ENCODE measurements at regions not wholly inside any gene's neighbourhood (a gene's known extent, or its start where the extent isn't known, plus 50 kb on each side); places are given as distances from the start of the nearest gene placed in this dataset.
"Not testable (repeated sequence)": the region's sequence is repeated elsewhere in the genome, so short reads cannot be mapped to it uniquely, and the experiment has no call there.

DNA sequence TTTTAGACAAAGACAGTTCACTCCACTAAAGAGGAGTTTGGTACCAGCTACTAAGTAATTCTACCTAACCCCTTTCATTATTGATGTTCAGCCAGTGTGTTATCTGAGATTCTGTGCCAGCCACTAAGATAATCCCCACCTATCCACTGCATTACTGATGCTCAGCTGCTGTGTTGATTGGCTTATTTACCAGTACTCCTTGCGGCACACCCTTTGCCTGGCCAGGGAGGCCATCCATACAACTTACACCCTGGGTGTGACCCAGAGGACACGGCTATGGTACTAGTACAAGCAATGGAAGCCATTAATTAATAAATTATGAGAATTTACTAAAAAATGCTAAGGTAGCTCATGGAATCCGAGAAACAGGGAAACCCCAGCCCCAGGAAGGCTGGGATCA lies 290.7 kb upstream of the CTNNB1 start:
- no peak for DNase-seq

GRCh38 chr3:40911264-40911663 lies 288.0 kb upstream of the CTNNB1 start:
- no peak for DNase-seq

- DNase-seq = no peak
Measured at GRCh38 chr3:40911928-40912327, 287.4 kb upstream of the CTNNB1 start.

GRCh38 chr3:40912461-40912860 lies 286.8 kb upstream of the CTNNB1 start:
- no peak for DNase-seq

DNA sequence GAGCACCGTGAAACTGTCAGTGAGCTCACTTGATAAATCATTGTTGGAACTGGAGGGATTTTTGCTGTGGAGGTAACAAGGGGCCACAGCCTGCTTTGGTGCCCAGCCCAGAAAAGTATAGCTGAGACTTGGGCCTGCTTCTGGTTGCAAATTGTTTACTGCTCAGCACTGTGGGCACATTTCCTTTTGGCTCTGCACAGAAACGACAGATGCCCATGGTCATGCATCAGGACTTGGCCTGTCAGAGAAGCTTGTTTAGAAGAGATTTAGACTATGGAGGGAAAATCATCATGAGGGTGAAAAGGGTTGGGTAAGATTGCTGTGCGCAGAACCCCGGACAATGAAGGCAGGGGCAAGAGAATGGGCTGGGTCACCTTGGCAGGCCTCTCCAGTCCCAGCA lies 286.1 kb upstream of the CTNNB1 start:
- DNase-seq = peak; percentile 62 to 77

DNA sequence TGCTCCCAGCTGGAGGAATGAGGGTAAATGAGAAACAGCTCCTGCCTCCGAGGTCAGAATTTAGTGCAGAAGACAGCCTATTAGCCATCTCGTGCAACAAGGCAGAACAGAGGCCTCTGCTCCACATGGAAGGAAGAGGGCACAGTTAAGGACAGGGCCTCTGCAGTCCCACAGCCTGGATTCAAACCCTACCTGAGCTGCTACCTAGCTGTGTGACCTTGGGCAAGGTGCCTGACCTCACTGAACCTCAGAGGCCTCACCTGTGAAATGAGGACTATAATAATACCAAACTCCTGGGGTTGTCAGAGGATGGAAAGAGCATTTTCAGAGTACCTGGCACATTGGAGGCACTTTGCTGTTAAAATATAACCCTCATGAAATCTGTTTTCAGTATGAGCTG lies 285.7 kb upstream of the CTNNB1 start:
- DNase-seq = no peak

- DNase-seq = no peak
Measured at GRCh38 chr3:40914475-40914874, 284.8 kb upstream of the CTNNB1 start.

DNA sequence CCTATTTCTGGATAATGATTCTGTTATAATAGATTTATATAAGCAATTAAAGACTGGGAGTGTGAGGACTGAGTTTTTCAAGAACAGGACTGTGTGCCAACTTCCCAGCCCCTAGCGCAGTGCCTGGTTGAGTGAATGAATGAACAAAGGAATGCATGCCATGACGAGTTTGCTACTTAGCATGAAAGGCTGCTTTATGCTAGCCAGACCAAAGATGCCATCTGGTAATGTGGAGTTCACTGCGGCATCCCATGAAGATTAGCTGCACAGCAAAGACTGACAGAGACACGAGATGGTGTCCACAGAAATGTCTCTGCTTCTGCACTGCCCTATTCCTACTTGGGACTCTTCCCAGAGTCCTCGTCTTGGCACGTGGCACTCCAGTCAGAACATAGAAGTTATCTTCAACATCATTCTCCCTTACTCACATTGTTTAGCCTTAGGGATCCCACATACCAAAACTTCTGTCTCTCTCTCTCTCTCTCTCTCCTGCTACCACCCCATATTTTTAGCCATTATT lies 283.9 kb upstream of the CTNNB1 start:
- peak in 1 of 2 experiments; percentile 15 for DNase-seq

DNA sequence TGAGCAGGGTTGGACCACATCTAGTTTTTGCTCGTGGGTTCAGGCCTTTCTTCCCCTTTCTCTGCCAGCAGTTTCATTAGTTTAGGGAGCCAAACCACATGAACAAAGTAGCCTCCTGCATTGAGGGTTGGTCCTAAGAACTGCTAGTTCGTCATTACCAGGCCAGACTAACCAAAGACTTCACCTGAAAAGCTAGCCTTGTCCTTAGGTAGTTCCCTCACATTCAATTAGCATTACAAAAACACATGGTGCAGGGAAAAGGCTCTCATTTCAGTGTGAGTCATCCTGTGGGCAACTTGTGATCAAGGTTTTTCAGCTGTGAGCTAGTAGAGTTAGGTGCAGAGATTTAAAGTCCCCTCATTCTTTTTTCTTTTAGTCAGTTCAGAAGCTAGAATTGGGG lies 279.3 kb upstream of the CTNNB1 start:
- DNase-seq = no peak

GRCh38 chr3:40921251-40921650 lies 278.1 kb upstream of the CTNNB1 start:
- DNase-seq = no peak

- no peak for DNase-seq
Measured at GRCh38 chr3:40923143-40923542, 276.2 kb upstream of the CTNNB1 start.

DNA sequence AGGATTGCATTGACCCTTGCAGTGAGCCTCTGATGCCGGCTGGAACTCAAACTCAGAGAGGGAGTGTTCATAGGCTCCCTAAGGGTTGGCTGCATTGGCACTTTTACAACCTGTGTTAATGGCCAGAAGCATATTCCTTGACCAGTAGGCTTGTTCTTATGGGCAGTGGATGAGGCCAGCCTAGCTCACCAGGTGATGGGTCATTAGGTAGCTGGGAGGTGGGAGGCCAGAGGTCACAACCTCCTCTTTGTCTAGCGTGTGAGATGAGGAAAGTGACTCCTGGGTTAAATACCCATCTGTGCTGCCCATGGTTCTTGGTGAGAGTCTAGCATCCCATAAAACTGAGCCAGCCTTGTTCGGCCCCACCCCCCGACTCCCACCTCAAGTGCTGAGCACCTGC lies 275.7 kb upstream of the CTNNB1 start:
- no peak for DNase-seq

DNA sequence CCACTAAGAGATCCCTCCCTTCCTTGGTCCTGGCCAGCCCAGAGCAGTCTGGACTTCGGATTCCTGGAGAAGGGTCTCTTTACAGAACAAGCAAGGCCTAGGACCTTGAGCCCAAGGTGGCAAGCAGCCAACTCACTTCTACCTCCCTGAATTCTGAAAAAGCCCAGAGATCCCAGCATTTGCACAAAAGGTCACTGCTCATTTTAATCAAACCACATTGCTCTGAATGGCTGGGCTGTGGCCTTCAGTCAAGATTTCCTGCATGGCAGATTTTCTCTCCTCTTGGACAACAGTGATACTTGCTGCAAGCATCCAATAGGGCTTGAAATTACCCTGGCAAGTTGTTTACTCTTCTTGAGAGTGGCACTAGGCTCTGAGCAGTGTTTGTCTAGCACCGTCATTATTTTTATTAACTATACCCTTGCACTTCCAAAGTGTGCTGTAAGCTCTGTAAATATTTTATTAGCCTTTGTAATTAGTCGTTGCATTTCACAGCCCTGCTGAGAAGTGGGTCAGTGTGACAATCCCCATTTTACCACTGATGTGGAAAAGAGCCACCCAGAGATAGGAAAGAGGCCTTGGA lies 274.7 kb upstream of the CTNNB1 start:
- DNase-seq = no peak

DNA sequence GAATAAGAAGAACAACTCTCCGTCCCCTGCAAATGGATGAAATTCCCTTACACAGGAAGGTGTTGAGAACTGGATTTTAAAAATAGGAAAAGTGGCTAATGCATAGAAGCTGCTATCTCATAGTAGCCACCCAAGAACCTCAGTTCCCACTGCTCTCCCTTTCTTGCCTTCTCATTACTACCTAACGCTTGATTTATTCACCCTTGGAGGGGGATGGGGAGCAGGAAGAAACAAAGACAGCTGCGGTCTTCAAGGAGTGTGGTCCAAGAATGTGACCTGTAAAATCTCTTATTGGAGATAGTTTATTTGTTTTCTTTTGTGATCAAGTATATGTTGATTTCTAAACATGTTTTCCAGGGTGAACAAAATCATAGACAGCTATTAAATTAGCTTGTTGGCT lies 274.1 kb upstream of the CTNNB1 start:
- DNase-seq = no peak

DNA sequence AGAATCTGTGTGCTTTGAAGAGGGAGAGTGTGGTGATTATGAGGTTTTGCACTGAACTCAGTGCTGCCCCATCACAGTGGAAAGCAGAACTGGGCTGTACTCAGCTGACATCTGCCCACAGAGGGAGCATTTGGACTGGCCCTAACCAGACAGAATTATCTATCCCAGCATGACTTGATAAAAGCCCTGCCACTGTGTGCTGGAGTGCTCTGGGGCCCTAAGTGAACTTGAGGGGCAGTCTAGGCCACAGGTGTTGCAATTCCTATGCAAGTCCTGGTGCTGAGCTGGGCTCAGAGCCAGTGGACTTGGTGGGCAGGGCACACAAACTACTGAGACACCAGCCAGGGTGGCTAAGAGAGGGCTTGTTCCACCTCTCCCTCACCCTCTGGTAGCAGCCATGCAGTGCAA lies 269.2 kb upstream of the CTNNB1 start:
- no peak for DNase-seq

GRCh38 chr3:40930756-40931155 lies 268.5 kb upstream of the CTNNB1 start:
- DNase-seq = peak in 1 of 2 experiments; percentile 1

DNA sequence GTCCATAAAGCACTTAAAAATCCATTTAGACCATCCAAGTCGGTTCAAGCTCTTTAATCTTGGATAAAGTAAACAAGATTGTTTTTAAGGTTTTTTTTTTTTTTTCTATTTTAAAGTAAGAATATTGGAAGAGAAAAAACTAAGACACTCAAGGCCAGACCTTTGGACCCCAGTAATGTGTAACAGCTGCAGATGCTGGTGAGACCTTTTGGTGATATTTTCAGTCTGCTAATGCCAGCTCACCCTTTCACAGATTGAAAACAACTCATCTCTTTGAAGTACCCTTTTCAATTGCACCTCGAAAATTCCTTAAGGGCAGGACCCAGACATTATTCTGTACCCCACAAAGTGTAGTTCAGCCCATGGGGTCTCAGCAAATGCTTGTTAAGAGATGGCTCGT lies 260.7 kb upstream of the CTNNB1 start:
- no peak for DNase-seq

GRCh38 chr3:40939030-40939740 lies 260.1 kb upstream of the CTNNB1 start:
- DNase-seq = no peak

- no peak for DNase-seq
Measured at GRCh38 chr3:40939741-40940130, 259.6 kb upstream of the CTNNB1 start.

GRCh38 chr3:40940651-40941050 lies 258.7 kb upstream of the CTNNB1 start:
- no peak for DNase-seq

- not testable (repeated sequence) for DNase-seq
Measured at GRCh38 chr3:40947022-40947421, 252.3 kb upstream of the CTNNB1 start.

GRCh38 chr3:40949347-40949746 lies 250.0 kb upstream of the CTNNB1 start:
- not testable (repeated sequence) for DNase-seq

DNA sequence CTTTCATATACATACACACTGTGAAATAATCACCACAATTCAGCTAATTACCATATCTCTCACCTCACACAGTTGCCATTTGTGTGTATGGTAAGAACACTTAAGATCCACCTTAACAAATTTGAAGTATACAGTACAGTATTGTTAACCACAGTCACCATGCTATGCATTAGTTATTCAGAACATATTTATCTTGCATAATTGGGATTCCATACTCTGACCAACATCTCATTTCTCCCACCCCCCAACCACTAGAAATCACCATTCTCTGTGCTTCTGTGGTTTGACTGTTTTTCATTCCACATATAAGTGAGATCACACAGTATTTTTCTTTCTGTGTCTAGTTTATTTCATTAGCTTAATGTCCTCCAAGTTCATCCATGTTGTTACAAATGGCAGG lies 247.7 kb upstream of the CTNNB1 start:
- no peak for DNase-seq

- DNase-seq = no peak
Measured at GRCh38 chr3:40961104-40961857, 238.0 kb upstream of the CTNNB1 start.

Data from NCI-H446 (cell line).